IMR-90 (cell line): ENCODE measurements at regions not wholly inside any gene's neighbourhood (a gene's known extent, or its start where the extent isn't known, plus 50 kb on each side); places are given as distances from the start of the nearest gene placed in this dataset.

Source experiments
- ATAC-seq: fragments of 200-7000 bp; cut with Tn5 transposase; 2 replicates; pipeline ENCODE4 v1.9.1; 2020; ENCODE audit warnings: low read depth, mild to moderate bottlenecking, moderate library complexity
- BruUV-seq: library from RNA; stranded (reverse); fragments of 400-500 nt; replicated peaks from 2 replicates; lab custom pipeline; 2021; lab: Mats Ljungman, UMichigan
- CTCF ChIA-PET: fragments of 300-600 bp; formaldehyde crosslinking; extraction: SDS; loops from one replicate; lab custom pipeline; 2021; ENCODE audit warnings: antibody characterized with exemption; lab: Yijun Ruan, JAX
- POLR2A ChIA-PET: fragments of 300-600 bp; sonication (Branson Sonifier 250); formaldehyde crosslinking; loops from one replicate; lab custom pipeline; 2022; ENCODE audit warnings: antibody characterized with exemption; ENCODE audit not compliant: unreplicated experiment; lab: Charles Lee
- DNase-seq: peaks from one replicate; pipeline ENCODE4 v3.0.0; 2013
- H2AFZ ChIP-seq: replicated peaks from 2 replicates; pipeline ENCODE3; 2013; ENCODE audit warnings: low read length, mild to moderate bottlenecking; ENCODE audit not compliant: poor library complexity
- H2AK5ac ChIP-seq: 2 replicates; pipeline ENCODE4 v1.6.1; 2013; ENCODE audit warnings: low read depth, low read length, inconsistent platforms
- H2AK9ac ChIP-seq: replicated peaks from 2 replicates; pipeline ENCODE3; 2013; ENCODE audit warnings: mild to moderate bottlenecking, low read depth, low read length, moderate library complexity; ENCODE audit not compliant: poor library complexity
- H2BK120ac ChIP-seq: 2 replicates; pipeline ENCODE4 v1.6.1; 2013; ENCODE audit warnings: low read depth, low read length, inconsistent platforms
- H2BK15ac ChIP-seq: 3 replicates; pipeline ENCODE4 v1.6.1; 2013; ENCODE audit warnings: low read depth, low read length, inconsistent platforms
- H2BK20ac ChIP-seq: 2 replicates; pipeline ENCODE4 v1.6.1; 2013; ENCODE audit warnings: low read depth, mild to moderate bottlenecking, inconsistent platforms, low read length, moderate library complexity
- H2BK5ac ChIP-seq: 2 replicates; pipeline ENCODE4 v1.6.1; 2013; ENCODE audit warnings: mild to moderate bottlenecking, low read depth, low read length, inconsistent platforms; ENCODE audit not compliant: poor library complexity, severe bottlenecking
- H3K14ac ChIP-seq: replicated peaks from 2 replicates; pipeline ENCODE4 v1.6.1; 2013; ENCODE audit warnings: low read depth, low read length, inconsistent platforms
- H3K18ac ChIP-seq: 2 replicates; pipeline ENCODE4 v1.6.1; 2013; ENCODE audit warnings: low read depth, low read length, control low read depth
- H3K23ac ChIP-seq: 2 replicates; pipeline ENCODE4 v1.6.1; 2013; ENCODE audit warnings: low read depth, low read length, inconsistent platforms
- H3K27ac ChIP-seq: 2 replicates; pipeline ENCODE4 v1.5.1; 2013; ENCODE audit warnings: mild to moderate bottlenecking, control low read depth, low read length; ENCODE audit not compliant: insufficient read depth
- H3K27me3 ChIP-seq: 2 replicates; pipeline ENCODE4 v1.6.1; 2013; ENCODE audit warnings: low read length; ENCODE audit not compliant: control insufficient read depth, insufficient read depth
- H3K36me3 ChIP-seq: 2 replicates; pipeline ENCODE4 v1.6.1; 2013; ENCODE audit warnings: low read length, mixed read lengths; ENCODE audit not compliant: control insufficient read depth, insufficient read depth
- H3K4ac ChIP-seq: 2 replicates; pipeline ENCODE4 v1.6.1; 2013; ENCODE audit warnings: low read depth, low read length, inconsistent platforms
- H3K4me1 ChIP-seq: 2 replicates; pipeline ENCODE4 v1.6.1; 2013; ENCODE audit warnings: low read length, mixed read lengths; ENCODE audit not compliant: control insufficient read depth, insufficient read depth
- H3K4me2 ChIP-seq: 2 replicates; pipeline ENCODE4 v1.6.1; 2013; ENCODE audit warnings: low read depth, mild to moderate bottlenecking, control low read depth, low read length, moderate library complexity
- H3K4me3 ChIP-seq: 2 replicates; pipeline ENCODE4 v1.5.1; 2013; ENCODE audit warnings: low read depth, mild to moderate bottlenecking, control low read depth, low read length, moderate library complexity; ENCODE audit not compliant: insufficient read depth
- H3K56ac ChIP-seq: 2 replicates; pipeline ENCODE4 v1.6.1; 2013; ENCODE audit warnings: low read length, inconsistent platforms; ENCODE audit not compliant: insufficient read depth; ENCODE audit errors: extremely low read depth
- H3K79me1 ChIP-seq, 2 experiments: 2 replicates each; pipeline ENCODE4 v1.6.1; 2013; ENCODE audit warnings: low read length in 2 of 2, inconsistent platforms in 1 of 2, low read depth in 1 of 2
- H3K9ac ChIP-seq: 2 replicates; pipeline ENCODE4 v1.6.1; 2013; ENCODE audit warnings: low read depth, low read length, control low read depth
- H3K9me1 ChIP-seq: 2 replicates; pipeline ENCODE4 v1.6.1; 2013; ENCODE audit warnings: low read length, inconsistent platforms; ENCODE audit not compliant: insufficient read depth
- H3K9me3 ChIP-seq: 2 replicates; pipeline ENCODE4 v1.6.1; 2013; ENCODE audit warnings: low read length; ENCODE audit not compliant: control insufficient read depth, insufficient read depth
- H4K20me1 ChIP-seq: 2 replicates; pipeline ENCODE4 v1.6.1; 2013; ENCODE audit warnings: low read length, inconsistent platforms; ENCODE audit not compliant: insufficient read depth
- H4K5ac ChIP-seq: 2 replicates; pipeline ENCODE4 v1.6.1; 2013; ENCODE audit warnings: mild to moderate bottlenecking, low read depth, low read length, control low read depth
- H4K8ac ChIP-seq, 2 experiments: 2 replicates each; pipeline ENCODE4 v1.6.1; 2013; ENCODE audit warnings: low read depth in 2 of 2, low read length in 2 of 2, control low read depth in 1 of 2, inconsistent platforms in 1 of 2
- H4K91ac ChIP-seq: 2 replicates; pipeline ENCODE4 v1.6.1; 2013; ENCODE audit warnings: low read depth, low read length, inconsistent platforms; ENCODE audit not compliant: insufficient read depth
- BHLHE40 ChIP-seq: fragments of 150-350 bp; IDR thresholded peaks from 2 replicates; pipeline ENCODE4 v1.6.1; 2016; ENCODE audit warnings: mild to moderate bottlenecking, low read depth, low read length
- CEBPB ChIP-seq: IDR thresholded peaks from 2 replicates; pipeline ENCODE4 v1.6.1; 2012; ENCODE audit warnings: low read depth, low read length, improper control_type of control experiment
- CHD1 ChIP-seq: IDR thresholded peaks from 2 replicates; pipeline ENCODE4 v1.6.1; 2012; ENCODE audit warnings: low read depth, low read length, improper control_type of control experiment
- CTCF ChIP-seq: conservative IDR thresholded peaks from 2 replicates; pipeline ENCODE4 v1.5.1; 2012; ENCODE audit warnings: mild to moderate bottlenecking, low read depth, low read length, improper control_type of control experiment
- FOS ChIP-seq: fragments of 150-350 bp; IDR thresholded peaks from 2 replicates; pipeline ENCODE4 v1.6.1; 2016; ENCODE audit warnings: low read depth, low read length
- MAFK ChIP-seq: IDR thresholded peaks from 2 replicates; pipeline ENCODE4 v1.6.1; 2012; ENCODE audit warnings: low read depth, low read length, improper control_type of control experiment
- MAZ ChIP-seq: IDR thresholded peaks from 2 replicates; pipeline ENCODE4 v1.6.1; 2012; ENCODE audit warnings: low read depth, mild to moderate bottlenecking, low read length, improper control_type of control experiment, moderate library complexity, borderline replicate concordance
- MXI1 ChIP-seq: IDR thresholded peaks from 2 replicates; pipeline ENCODE4 v1.6.1; 2012; ENCODE audit warnings: low read depth, mild to moderate bottlenecking, low read length, moderate library complexity, borderline replicate concordance
- NFE2L2 ChIP-seq: fragments of 150-350 bp; IDR thresholded peaks from 2 replicates; pipeline ENCODE4 v1.6.1; 2016; ENCODE audit warnings: low read depth, mild to moderate bottlenecking, low read length
- POLR2A ChIP-seq: IDR thresholded peaks from 2 replicates; pipeline ENCODE4 v1.6.1; 2012; ENCODE audit warnings: mild to moderate bottlenecking, low read depth, low read length
- RAD21 ChIP-seq: IDR thresholded peaks from 2 replicates; pipeline ENCODE4 v1.6.1; 2012; ENCODE audit warnings: low read length, improper control_type of control experiment
- RCOR1 ChIP-seq: IDR thresholded peaks from 2 replicates; pipeline ENCODE4 v1.6.1; 2012; ENCODE audit warnings: mild to moderate bottlenecking, low read length, improper control_type of control experiment; ENCODE audit not compliant: insufficient replicate concordance
- RFX5 ChIP-seq: IDR thresholded peaks from 2 replicates; pipeline ENCODE4 v1.8.0; 2012; ENCODE audit warnings: low read depth, mild to moderate bottlenecking, low read length, moderate library complexity
- SMC3 ChIP-seq: fragments of 150-350 bp; IDR thresholded peaks from 2 replicates; pipeline ENCODE4 v1.6.1; 2016; ENCODE audit warnings: low read depth, mild to moderate bottlenecking, antibody characterized with exemption, low read length, moderate library complexity
- WGBS, 2 experiments: methylation state at CpG; one replicate each; pipeline versions ENCODE4 v1.1.5 to v1.1.7; 2013; ENCODE audit warnings: missing lambda C conversion rate in 2 of 2; ENCODE audit not compliant: insufficient read length in 1 of 2; ENCODE audit errors: extremely low coverage in 2 of 2; 5-methylcytosine and 5-hydroxymethylcytosine counted together
- dilution Hi-C: fragments of 300-500 bp; cut with HindIII; formaldehyde crosslinking; loops from one replicate; pipeline ENCODE4 v1.14.3; 2018; ENCODE audit warnings: low sequenced_read_pairs; ENCODE audit not compliant: unreplicated experiment
- in situ Hi-C: fragments of 300-500 bp; cut with MboI; formaldehyde crosslinking; loops from 3 replicates; pipeline ENCODE4 v1.14.3; 2019; ENCODE audit warnings: low sequenced_read_pairs, inconsistent platforms, mixed read lengths
- intact Hi-C: fragments of 100-400 bp; cut with micrococcal nuclease; formaldehyde crosslinking; loops from 2 replicates; pipeline ENCODE4 v1.10.0; 2022
- TF ChIP-seq, protein P1 (sequence below): fragments of 150-350 bp; IDR thresholded peaks from 2 replicates; pipeline ENCODE4 v1.6.1; 2016; ENCODE audit warnings: low read depth, mild to moderate bottlenecking, low read length, moderate library complexity, borderline replicate concordance
- TF ChIP-seq, protein P2 (sequence below): fragments of 150-350 bp; IDR thresholded peaks from 2 replicates; pipeline ENCODE4 v1.6.1; 2017; ENCODE audit warnings: mild to moderate bottlenecking, antibody characterized with exemption, low read length, low read depth

GRCh38 chr5:34544403-34544802 is 111.7 kb upstream of the RAI14 start:
- Histone ChIP-seq H2AK5ac (no peak overlapping the region), H3K4me2 (no peak overlapping the region), H4K91ac (no peak overlapping the region), H2BK5ac (no peak overlapping the region), H3K9me3 (peaks cover 9% of the 10 kb centered on the region), H3K9ac (no peak overlapping the region), H2BK20ac (no peak overlapping the region), H3K14ac (no peak overlapping the region), H3K9me1 (no peaks in the 10 kb centered on the region), H3K79me1 (no peaks in the 10 kb centered on the region), H3K4ac (no peak overlapping the region), H3K18ac (no peak overlapping the region), H3K27ac (no peak overlapping the region), H4K5ac (no peak overlapping the region), H2AK9ac (no peak overlapping the region), H3K4me3 (no peak overlapping the region), H2BK120ac (no peak overlapping the region), H3K23ac (no peak overlapping the region), H3K36me3 (no peaks in the 10 kb centered on the region), H3K27me3 (no peaks in the 10 kb centered on the region), H4K8ac (no peak overlapping the region), H4K20me1 (no peaks in the 10 kb centered on the region), H2BK15ac (no peak overlapping the region), H3K56ac (no peak overlapping the region), H3K4me1 (no peaks in the 10 kb centered on the region), H2AFZ (no peak overlapping the region)
- no peak for TF ChIP-seq POLR2A
- TF ChIP-seq CHD1: no peak
- TF ChIP-seq MXI1: no peak
- no peak for TF ChIP-seq CTCF
- no peak for TF ChIP-seq MAZ
- no peak for TF ChIP-seq BHLHE40
- no peak for TF ChIP-seq NFE2L2
- TF ChIP-seq, protein P1, sequence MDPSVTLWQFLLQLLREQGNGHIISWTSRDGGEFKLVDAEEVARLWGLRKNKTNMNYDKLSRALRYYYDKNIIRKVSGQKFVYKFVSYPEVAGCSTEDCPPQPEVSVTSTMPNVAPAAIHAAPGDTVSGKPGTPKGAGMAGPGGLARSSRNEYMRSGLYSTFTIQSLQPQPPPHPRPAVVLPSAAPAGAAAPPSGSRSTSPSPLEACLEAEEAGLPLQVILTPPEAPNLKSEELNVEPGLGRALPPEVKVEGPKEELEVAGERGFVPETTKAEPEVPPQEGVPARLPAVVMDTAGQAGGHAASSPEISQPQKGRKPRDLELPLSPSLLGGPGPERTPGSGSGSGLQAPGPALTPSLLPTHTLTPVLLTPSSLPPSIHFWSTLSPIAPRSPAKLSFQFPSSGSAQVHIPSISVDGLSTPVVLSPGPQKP: no peak
- TF ChIP-seq MAFK: no peak
- TF ChIP-seq, protein P2, sequence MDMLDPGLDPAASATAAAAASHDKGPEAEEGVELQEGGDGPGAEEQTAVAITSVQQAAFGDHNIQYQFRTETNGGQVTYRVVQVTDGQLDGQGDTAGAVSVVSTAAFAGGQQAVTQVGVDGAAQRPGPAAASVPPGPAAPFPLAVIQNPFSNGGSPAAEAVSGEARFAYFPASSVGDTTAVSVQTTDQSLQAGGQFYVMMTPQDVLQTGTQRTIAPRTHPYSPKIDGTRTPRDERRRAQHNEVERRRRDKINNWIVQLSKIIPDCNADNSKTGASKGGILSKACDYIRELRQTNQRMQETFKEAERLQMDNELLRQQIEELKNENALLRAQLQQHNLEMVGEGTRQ: no peak
- no peak for TF ChIP-seq RFX5
- TF ChIP-seq SMC3: no peak
- TF ChIP-seq RAD21: no peak
- no peak for TF ChIP-seq RCOR1
- TF ChIP-seq CEBPB: no peak
- TF ChIP-seq FOS: no peak
- ChIA-PET CTCF (no interaction called here), POLR2A (no interaction called here)
- in situ Hi-C loops: no loop called here
- dilution Hi-C loops: no loop called here
- no peak for DNase-seq
- no TSS peak for BruUV-seq
- intact Hi-C loops: no loop called here
- ATAC-seq: no peak
- WGBS, 2 experiments: no CpG with 5 or more reads among the region's 1 CpG
